NCI-H510A (cell line): ENCODE measurements at regions not wholly inside any gene's neighbourhood (a gene's known extent, or its start where the extent isn't known, plus 50 kb on each side); places are given as distances from the start of the nearest gene placed in this dataset.

ENCODE experiments used
- DNase-seq: peaks from one replicate; lab custom pipeline; 2025; lab: John Stamatoyannopoulos, UW

DNA sequence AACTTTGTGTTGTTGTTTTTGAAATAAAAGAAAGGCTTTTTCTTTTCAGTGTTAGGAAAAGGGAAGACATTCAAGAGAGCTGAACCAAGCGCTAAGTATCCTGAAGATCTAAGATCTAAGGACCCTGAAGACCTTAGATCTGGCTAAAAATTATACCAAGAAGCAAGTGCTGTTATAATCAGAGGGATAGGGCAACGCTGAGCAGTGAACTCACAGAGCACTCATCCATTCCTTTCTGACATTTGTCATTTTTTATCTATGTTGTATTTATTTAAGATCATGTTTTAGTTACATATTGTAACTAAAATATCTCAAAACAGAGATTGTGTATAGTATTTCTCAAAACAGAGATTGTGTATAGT, 60.5 kb upstream of the FAM216B start:
- DNase-seq = no peak

DNA sequence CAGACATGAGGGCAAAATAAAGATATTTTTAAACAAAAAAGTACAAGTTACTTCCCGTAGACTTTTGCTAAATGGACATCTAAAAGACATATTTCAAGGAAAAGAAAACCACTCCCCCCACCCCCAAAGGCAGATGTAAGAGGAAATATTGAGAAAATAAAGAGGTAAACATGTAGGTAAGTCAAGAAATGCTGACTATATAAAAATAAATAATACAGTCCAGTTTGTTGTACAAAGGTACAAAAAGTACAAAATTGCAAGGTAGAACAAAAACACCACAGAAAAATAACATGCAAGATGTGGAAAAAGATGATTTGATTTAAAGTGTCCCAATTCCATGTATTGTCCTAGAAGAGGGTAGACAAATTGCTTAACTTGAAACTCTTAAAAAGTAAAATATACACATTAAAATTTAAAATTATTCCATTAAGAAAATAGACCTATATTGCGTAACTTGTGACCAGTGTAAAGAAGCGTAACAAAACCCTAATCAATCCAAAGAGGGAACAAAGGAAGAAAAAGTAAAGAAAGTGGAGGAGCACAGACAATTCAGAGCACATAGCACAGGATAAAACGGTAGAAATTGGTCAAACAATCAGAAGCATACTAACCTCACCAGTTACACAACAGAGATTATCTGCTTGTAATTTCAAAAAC, 58.4 kb upstream of the FAM216B start:
- no peak for DNase-seq

DNA sequence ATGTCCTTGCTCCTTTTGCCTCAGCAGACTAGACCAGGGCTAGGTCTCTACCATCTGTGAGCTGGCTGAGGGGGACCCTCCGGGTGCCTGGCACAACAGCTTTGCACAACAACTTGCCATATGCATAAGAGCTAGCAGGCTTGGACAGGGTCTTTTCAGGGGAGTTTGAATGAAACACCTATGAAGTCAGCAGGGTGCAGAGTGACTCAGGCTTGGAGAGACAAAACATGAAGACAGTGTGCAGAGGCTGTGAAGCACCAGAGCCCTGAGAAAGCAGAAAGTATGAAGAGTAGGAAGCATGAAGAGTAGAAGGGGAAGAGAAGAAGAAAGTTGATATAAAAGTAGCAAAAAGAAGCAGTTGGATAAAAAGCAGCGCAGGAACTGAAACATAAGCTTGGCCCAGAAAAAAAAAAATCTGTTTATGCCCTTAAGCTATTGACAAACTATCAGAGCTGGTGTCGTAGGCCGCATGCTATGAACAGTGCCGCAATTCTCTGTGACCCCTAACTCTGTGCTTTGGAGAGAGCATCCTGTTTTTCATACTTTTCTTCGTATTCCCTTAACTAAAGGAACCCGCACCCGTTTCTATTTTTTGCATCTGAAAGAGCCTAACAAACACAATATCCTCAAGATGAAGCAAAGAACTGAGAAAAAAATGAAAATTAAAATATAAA, 52.7 kb upstream of the FAM216B start:
- no peak for DNase-seq

DNA sequence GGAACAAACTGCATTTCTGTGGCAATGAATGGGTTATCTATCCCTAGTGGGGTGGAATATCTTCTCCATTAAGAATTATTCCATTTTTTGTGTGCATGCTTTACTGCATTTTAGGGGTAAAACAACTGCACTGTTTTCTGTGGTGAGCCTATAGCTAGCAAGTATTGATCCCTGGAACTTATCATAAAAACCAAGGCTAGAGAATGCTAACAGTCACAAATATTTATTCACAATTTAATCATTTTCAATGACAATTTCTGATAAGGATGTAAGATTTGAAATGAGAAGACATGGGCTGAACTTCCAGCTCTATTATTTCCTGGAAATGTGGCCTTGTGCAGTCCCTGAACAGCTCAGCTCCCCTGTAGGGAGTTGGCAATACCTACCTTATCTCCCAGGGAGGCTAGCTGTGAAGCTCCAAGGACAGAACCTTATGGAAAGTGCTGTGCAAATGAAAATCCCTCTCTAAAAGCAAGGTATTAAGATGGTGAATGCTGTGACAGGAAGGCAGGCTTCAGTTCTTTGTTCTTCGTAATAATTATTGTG, 51.5 kb upstream of the FAM216B start:
- DNase-seq = no peak
